ENCODE measurements at regions not wholly inside any gene's neighbourhood (a gene's known extent, or its start where the extent isn't known, plus 50 kb on each side); places are given as distances from the start of the nearest gene placed in this dataset.

DNA sequence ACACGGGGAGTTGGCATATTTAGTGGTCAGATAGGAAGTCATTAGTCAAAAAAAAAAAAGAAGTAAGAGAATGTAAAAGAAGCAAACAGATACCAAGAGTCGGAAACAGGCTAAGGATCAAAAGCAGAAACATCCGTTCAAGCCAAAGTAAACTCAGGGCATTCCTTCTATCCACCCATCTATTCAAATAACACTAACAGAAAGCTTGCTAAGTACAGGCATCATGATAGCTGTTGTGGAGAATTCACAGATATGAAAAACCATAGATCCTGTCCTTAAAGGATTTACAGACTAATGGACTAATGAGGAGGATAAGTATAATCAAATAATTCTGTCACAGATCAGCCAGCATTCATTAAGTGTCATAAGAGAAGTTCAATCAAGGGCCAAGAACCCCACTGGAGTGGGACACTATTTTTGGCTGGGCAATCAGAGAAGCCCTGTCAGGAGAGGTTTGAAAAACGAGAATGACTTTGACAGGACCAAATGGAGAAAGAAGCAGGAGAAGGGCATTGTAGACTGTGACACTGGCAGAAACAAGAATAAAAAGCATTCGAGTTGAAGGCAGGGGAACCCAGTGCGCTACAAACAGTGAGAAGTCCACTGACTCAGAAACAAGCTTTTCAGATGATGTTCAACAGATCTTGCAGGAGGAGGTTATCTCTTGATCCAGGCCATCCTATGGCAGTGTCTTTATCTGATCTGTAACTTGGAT is 154.2 kb upstream of the TSLP start:
- no peak for DNase-seq (ENCODE audit: low read depth)
- TF ChIP-seq, protein P1, sequence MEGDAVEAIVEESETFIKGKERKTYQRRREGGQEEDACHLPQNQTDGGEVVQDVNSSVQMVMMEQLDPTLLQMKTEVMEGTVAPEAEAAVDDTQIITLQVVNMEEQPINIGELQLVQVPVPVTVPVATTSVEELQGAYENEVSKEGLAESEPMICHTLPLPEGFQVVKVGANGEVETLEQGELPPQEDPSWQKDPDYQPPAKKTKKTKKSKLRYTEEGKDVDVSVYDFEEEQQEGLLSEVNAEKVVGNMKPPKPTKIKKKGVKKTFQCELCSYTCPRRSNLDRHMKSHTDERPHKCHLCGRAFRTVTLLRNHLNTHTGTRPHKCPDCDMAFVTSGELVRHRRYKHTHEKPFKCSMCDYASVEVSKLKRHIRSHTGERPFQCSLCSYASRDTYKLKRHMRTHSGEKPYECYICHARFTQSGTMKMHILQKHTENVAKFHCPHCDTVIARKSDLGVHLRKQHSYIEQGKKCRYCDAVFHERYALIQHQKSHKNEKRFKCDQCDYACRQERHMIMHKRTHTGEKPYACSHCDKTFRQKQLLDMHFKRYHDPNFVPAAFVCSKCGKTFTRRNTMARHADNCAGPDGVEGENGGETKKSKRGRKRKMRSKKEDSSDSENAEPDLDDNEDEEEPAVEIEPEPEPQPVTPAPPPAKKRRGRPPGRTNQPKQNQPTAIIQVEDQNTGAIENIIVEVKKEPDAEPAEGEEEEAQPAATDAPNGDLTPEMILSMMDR (IDR thresholded peaks at IDR 0.05; ENCODE audit: control insufficient read depth, extremely low read depth, insufficient read depth), result no peak
- no peak overlapping the region for H3K4me3 ChIP-seq (ENCODE audit: low read depth, low read length)

DNA sequence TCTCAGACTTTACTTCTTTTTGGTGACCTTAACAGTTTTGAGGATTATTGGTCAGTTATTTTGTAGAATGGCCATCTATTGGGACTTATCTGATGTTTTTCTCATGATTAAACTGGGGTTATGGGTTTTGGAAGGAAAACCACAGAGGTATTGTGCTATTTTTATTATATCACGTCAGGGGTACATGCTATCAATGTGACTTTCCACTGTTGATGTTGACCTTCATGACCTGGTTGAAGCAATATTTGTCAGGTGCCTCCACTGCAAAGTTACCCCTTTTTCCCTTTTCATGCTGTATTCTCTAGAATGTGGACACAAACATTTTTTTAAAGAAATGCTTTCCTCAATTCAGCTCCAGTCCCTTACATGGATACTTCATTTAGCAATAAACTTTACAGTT is 152.8 kb upstream of the TSLP start:
- H3K4me3 ChIP-seq (ENCODE audit: low read depth, low read length), result no peak overlapping the region
- TF ChIP-seq, protein P1 (IDR thresholded peaks at IDR 0.05; ENCODE audit: control insufficient read depth, extremely low read depth, insufficient read depth), result no peak
- DNase-seq (ENCODE audit: low read depth), result no peak

DNA sequence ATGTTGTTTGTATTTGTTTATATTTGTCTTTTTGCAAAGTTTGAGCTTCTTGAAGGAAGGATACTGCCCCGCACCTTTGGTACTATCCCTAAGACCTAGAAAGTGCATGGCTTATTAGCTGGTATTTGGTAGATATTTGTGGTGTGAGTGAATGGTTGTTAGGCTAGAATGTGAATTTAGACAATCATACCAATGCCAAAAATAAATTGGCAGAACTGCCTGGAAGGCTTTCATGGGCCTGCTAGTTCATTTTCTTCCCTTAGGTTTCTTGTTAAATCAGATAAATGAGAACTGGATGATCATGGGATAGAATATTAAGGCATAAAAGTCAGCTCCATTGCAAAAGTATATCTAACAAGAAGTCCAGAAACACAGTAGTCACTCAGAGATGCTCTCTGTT is 147.5 kb upstream of the TSLP start:
- DNase-seq (ENCODE audit: low read depth), result no peak
- TF ChIP-seq, protein P1 (IDR thresholded peaks at IDR 0.05; ENCODE audit: control insufficient read depth, extremely low read depth, insufficient read depth), result no peak
- no peak overlapping the region for H3K4me3 ChIP-seq (ENCODE audit: low read depth, low read length)

DNA sequence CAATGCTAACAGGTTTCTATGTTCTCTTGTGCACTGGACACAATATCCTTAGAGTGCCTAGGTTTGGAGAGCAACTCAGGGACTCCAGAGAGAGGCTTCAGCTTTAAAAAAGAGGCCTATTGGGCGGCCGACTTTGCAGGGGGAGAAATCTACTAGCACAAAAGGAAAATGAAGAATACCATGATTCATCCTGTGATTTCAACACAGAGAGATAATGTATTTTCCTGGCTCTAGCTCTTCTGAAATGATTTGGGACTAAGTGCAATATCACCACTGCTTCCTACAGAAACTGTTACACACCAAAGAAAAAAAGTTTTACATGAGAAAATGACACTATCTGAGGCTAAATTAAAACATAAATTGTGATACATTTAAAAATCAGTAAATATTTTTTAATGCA is 146.1 kb upstream of the TSLP start:
- no peak overlapping the region for H3K4me3 ChIP-seq (ENCODE audit: low read depth, low read length)
- DNase-seq (ENCODE audit: low read depth), result no peak
- TF ChIP-seq, protein P1 (IDR thresholded peaks at IDR 0.05; ENCODE audit: control insufficient read depth, extremely low read depth, insufficient read depth), result no peak

DNA sequence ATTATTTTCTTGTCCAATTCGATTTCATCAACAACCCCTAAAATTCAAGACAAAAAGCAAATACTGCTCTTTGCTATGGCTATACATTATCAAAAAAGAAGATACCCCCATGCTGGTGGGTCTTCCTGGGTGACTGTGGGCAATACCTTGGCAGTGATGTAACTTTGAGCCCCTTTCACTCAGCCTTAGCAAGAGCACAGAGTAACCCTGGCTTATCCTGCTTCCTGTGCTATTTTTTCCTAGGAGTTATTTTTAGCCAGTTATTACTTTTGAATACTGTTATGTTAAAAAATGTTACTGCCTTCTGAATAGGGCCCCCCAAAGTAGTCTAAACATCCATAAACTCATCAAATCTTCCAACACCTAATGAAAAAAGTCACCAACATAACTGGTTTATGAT is 145.6 kb upstream of the TSLP start:
- no peak for DNase-seq (ENCODE audit: low read depth)
- TF ChIP-seq, protein P1 (IDR thresholded peaks at IDR 0.05; ENCODE audit: control insufficient read depth, extremely low read depth, insufficient read depth), result no peak
- H3K4me3 ChIP-seq (ENCODE audit: low read depth, low read length), result no peak overlapping the region

DNA sequence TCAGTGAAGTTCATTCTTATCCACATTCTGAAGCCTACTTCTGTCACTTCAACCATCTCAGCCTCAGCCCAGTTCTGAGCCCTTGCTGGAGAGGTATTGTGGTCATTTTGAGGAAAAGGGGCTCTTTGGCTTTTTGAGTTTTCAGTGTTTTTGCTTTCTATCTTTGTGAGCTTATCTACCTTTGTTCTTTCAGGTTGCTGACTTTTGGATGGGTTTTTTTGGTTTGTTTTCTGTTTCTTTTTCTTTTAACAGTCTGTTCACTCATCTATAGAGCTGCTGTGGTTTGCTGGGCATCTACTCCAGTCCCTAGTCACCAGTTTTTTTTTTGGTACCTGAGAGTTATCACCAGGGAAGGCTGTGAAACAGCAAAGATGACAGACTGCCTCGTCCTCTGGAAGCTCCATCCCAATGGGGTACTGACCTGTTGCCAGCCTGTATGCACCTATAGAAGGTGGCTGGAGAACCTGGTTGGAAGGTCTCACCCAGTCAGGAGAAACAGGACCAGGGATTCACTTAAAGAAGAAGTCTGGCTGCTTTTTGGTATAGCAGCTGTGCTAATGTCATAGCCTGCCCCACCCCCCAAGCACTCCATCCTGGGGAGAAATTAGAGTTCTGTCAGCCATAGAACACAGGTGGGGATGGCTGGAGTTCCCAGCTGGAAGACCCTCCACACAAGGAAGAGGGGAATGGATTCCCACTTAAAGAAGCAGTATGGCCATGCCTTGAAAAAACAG is 138.6 kb upstream of the TSLP start:
- DNase-seq (ENCODE audit: low read depth), result no peak
- TF ChIP-seq, protein P1 (IDR thresholded peaks at IDR 0.05; ENCODE audit: control insufficient read depth, extremely low read depth, insufficient read depth), result no peak
- no peak overlapping the region for H3K4me3 ChIP-seq (ENCODE audit: low read depth, low read length)
